GM23248 (cell line): ENCODE measurements at regions not wholly inside any gene's neighbourhood (a gene's known extent, or its start where the extent isn't known, plus 50 kb on each side); places are given as distances from the start of the nearest gene placed in this dataset.

Experiments
- EZH2 ChIP-seq: fragments of 200-600 bp; sonication (generic); IDR thresholded peaks from 2 replicates; pipeline ENCODE4 v1.6.1; 2018; ENCODE audit warnings: antibody characterized with exemption, mild to moderate bottlenecking; ENCODE audit not compliant: insufficient read depth, poor library complexity, severe bottlenecking
- EZH2phosphoT487 ChIP-seq: fragments of 200-600 bp; sonication (generic); IDR thresholded peaks from 2 replicates; pipeline ENCODE4 v1.6.1; 2018; ENCODE audit warnings: antibody characterized with exemption, moderate library complexity, mild to moderate bottlenecking, low read depth; ENCODE audit not compliant: insufficient read depth

GRCh38 chr7:10724449-10724848 is 249.2 kb upstream of the PHF14 start:
- TF ChIP-seq EZH2 (no peak), EZH2phosphoT487 (no peak)
